ENCODE measurements at regions not wholly inside any gene's neighbourhood (a gene's known extent, or its start where the extent isn't known, plus 50 kb on each side); places are given as distances from the start of the nearest gene placed in this dataset.

DNA sequence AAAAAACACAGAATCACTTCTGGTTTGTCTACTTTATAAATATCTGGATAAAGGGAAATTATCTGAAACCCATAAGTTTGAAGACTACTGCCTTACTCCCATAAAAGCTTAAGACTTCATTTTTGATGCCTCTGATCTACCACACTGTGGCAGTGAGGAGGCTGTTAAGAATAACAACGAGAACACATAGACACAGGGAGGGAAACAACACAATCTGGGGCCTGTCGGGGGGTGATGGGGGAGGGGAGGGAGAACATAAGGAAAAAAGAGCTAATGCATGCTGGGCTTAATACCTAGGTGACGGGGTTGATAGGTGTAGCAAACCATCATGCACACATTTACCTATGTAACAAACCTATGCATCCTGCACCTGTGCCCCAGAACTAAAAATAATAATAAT, 573.7 kb downstream of the GBA3 start:
- H3K27ac ChIP-seq = no peak overlapping the region
- no peaks in the 10 kb centered on the region for H3K4me1 ChIP-seq
- DNase-seq (no peak), ATAC-seq (no peak)
- H3K36me3 ChIP-seq = no peaks in the 10 kb centered on the region
- no peaks in the 10 kb centered on the region for H3K27me3 ChIP-seq (ENCODE audit: low read depth)
- TF ChIP-seq CTCF (IDR thresholded peaks at IDR 0.05) = no peak
- no peak overlapping the region for H3K4me3 ChIP-seq
- H3K9me3 ChIP-seq = no peaks in the 10 kb centered on the region
- intact Hi-C loops (cut with DNase I) = no loop called here

- ATAC-seq (no peak), DNase-seq (no peak)
- H3K4me3 ChIP-seq = no peak overlapping the region
- H3K9me3 ChIP-seq = no peaks in the 10 kb centered on the region
- no peak overlapping the region for H3K27ac ChIP-seq
- H3K27me3 ChIP-seq (ENCODE audit: low read depth) = no peaks in the 10 kb centered on the region
- TF ChIP-seq CTCF (IDR thresholded peaks at IDR 0.05) = no peak
- H3K36me3 ChIP-seq = no peaks in the 10 kb centered on the region
- intact Hi-C loops (cut with DNase I) = no loop called here
- no peaks in the 10 kb centered on the region for H3K4me1 ChIP-seq
Measured at GRCh38 chr4:23260511-23260910, 567.8 kb downstream of the GBA3 start.

DNA sequence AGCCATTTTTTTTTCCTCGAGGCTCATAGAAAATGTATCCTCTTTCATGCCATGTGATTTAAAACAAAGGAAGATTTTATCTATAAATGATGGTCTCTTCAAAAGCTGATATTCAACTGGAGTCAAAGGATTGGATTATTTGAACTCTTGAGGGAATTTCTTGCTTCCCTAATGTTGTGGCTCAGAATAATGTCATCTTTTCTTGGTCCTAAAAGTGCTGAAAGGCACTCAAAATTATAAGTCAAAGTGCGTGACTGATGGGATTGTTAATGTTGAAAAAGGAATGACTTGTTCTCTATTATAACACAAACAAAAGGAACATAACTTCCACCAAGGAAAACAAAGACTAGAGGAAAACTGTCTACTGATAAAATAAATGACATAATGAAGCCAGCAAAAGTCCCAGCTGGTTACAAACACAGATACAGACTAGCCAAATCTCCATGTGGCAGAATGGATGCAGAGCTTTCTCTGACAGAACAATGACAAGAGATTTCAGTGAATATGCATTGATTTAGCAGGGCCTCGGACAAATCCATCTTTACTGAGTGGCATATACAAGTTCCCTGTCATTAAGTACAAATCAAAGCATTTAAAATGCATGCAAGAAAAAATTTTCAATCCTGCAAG, 552.6 kb downstream of the GBA3 start:
- Histone ChIP-seq H3K4me1 (no peaks in the 10 kb centered on the region), H3K9me3 (no peaks in the 10 kb centered on the region), H3K27me3 (ENCODE audit: low read depth) (no peaks in the 10 kb centered on the region), H3K4me3 (no peak overlapping the region), H3K36me3 (no peaks in the 10 kb centered on the region), H3K27ac (no peak overlapping the region)
- ATAC-seq (no peak), DNase-seq (no peak)
- intact Hi-C loops (cut with DNase I) = no loop called here
- TF ChIP-seq CTCF (IDR thresholded peaks at IDR 0.05) = no peak

- no peaks in the 10 kb centered on the region for H3K27me3 ChIP-seq (ENCODE audit: low read depth)
- no peaks in the 10 kb centered on the region for H3K4me1 ChIP-seq
- H3K36me3 ChIP-seq = no peaks in the 10 kb centered on the region
- no peak overlapping the region for H3K27ac ChIP-seq
- ATAC-seq (no peak), DNase-seq (no peak)
- H3K9me3 ChIP-seq = no peaks in the 10 kb centered on the region
- intact Hi-C loops (cut with DNase I) = no loop called here
- no peak for TF ChIP-seq CTCF (IDR thresholded peaks at IDR 0.05)
- H3K4me3 ChIP-seq = no peak overlapping the region
Measured at GRCh38 chr4:23242962-23243361, 550.2 kb downstream of the GBA3 start.

- no peak for TF ChIP-seq CTCF (IDR thresholded peaks at IDR 0.05)
- no peaks in the 10 kb centered on the region for H3K9me3 ChIP-seq
- no peaks in the 10 kb centered on the region for H3K4me1 ChIP-seq
- H3K27ac ChIP-seq = no peak overlapping the region
- no peak overlapping the region for H3K4me3 ChIP-seq
- intact Hi-C loops (cut with DNase I) = no loop called here
- no peaks in the 10 kb centered on the region for H3K27me3 ChIP-seq (ENCODE audit: low read depth)
- no peak for ATAC-seq
- DNase-seq = no peak
- H3K36me3 ChIP-seq = no peaks in the 10 kb centered on the region
Measured at GRCh38 chr4:23241408-23241807, 548.7 kb downstream of the GBA3 start.

DNA sequence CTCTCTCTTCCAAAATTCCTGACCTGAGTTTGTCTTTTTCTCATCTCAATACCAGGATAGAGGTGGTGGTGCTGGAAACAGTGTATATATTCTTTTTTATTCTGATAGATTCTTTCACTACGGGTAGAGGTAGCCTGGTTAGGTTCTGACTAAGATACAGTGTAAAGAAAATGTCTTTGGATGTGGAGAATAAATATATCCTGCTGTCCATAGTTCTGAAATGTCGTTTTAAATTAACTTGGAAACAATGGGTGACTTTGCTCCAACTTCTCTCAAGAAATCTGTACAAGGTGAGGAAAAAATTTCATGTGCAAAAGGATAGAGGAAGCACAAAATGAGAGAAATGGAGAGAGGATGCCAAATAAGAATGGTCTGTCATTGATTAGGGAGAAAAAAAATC, 546.1 kb downstream of the GBA3 start:
- Histone ChIP-seq H3K27ac (no peak overlapping the region), H3K4me3 (no peak overlapping the region), H3K9me3 (no peaks in the 10 kb centered on the region), H3K4me1 (no peaks in the 10 kb centered on the region), H3K36me3 (no peaks in the 10 kb centered on the region), H3K27me3 (ENCODE audit: low read depth) (no peaks in the 10 kb centered on the region)
- intact Hi-C loops (cut with DNase I) = no loop called here
- TF ChIP-seq CTCF (IDR thresholded peaks at IDR 0.05) = no peak
- DNase-seq (no peak), ATAC-seq (no peak)
